ENCODE measurements at regions not wholly inside any gene's neighbourhood (a gene's known extent, or its start where the extent isn't known, plus 50 kb on each side); places are given as distances from the start of the nearest gene placed in this dataset.

- Mint-ChIP-seq H3K27ac (ENCODE audit: unreplicated experiment) (no peak overlapping the region), H3K9me3 (ENCODE audit: low read depth) (peaks cover 28% of the 10 kb centered on the region), H3K4me1 (ENCODE audit: low read depth) (no peaks in the 10 kb centered on the region), H3K36me3 (ENCODE audit: low read depth) (no peaks in the 10 kb centered on the region), H3K27me3 (ENCODE audit: low read depth) (no peaks in the 10 kb centered on the region), H3K4me3 (ENCODE audit: unreplicated experiment) (no peak overlapping the region)
- DNase-seq (ENCODE audit: low spot score), result no peak
- TF ChIP-seq CTCF (IDR thresholded peaks at IDR 0.05), result no peak
Observed at GRCh38 chr16:17839272-17839671, 368.5 kb upstream of the XYLT1 start.

GRCh38 chr16:17836868-17837602, 366.3 kb upstream of the XYLT1 start:
- DNase-seq (ENCODE audit: low spot score), result no peak
- no peaks in the 10 kb centered on the region for H3K4me1 Mint-ChIP-seq (ENCODE audit: low read depth)
- no peak overlapping the region for H3K4me3 Mint-ChIP-seq (ENCODE audit: unreplicated experiment)
- peaks cover 19% of the 10 kb centered on the region for H3K9me3 Mint-ChIP-seq (ENCODE audit: low read depth)
- no peaks in the 10 kb centered on the region for H3K36me3 Mint-ChIP-seq (ENCODE audit: low read depth)
- no peak overlapping the region for H3K27ac Mint-ChIP-seq (ENCODE audit: unreplicated experiment)
- H3K27me3 Mint-ChIP-seq (ENCODE audit: low read depth), result no peaks in the 10 kb centered on the region
- no peak for TF ChIP-seq CTCF (IDR thresholded peaks at IDR 0.05)

- Mint-ChIP-seq H3K9me3 (ENCODE audit: low read depth) (peaks cover 8% of the 10 kb centered on the region), H3K27ac (ENCODE audit: unreplicated experiment) (no peak overlapping the region), H3K4me1 (ENCODE audit: low read depth) (no peaks in the 10 kb centered on the region), H3K36me3 (ENCODE audit: low read depth) (no peaks in the 10 kb centered on the region), H3K4me3 (ENCODE audit: unreplicated experiment) (no peak overlapping the region), H3K27me3 (ENCODE audit: low read depth) (no peaks in the 10 kb centered on the region)
- TF ChIP-seq CTCF (IDR thresholded peaks at IDR 0.05), result no peak
- no peak for DNase-seq (ENCODE audit: low spot score)
Observed at GRCh38 chr16:17835118-17835876, 364.5 kb upstream of the XYLT1 start.

- no peak for DNase-seq (ENCODE audit: low spot score)
- Mint-ChIP-seq H3K4me3 (ENCODE audit: unreplicated experiment) (no peak overlapping the region), H3K27ac (ENCODE audit: unreplicated experiment) (no peak overlapping the region), H3K4me1 (ENCODE audit: low read depth) (no peaks in the 10 kb centered on the region), H3K27me3 (ENCODE audit: low read depth) (no peaks in the 10 kb centered on the region), H3K36me3 (ENCODE audit: low read depth) (no peaks in the 10 kb centered on the region), H3K9me3 (ENCODE audit: low read depth) (no peaks in the 10 kb centered on the region)
- TF ChIP-seq CTCF (IDR thresholded peaks at IDR 0.05), result no peak
Observed at GRCh38 chr16:17832738-17833137, 362.0 kb upstream of the XYLT1 start.

GRCh38 chr16:17831330-17831729, 360.6 kb upstream of the XYLT1 start:
- Mint-ChIP-seq H3K36me3 (ENCODE audit: low read depth) (no peaks in the 10 kb centered on the region), H3K9me3 (ENCODE audit: low read depth) (no peaks in the 10 kb centered on the region), H3K27ac (ENCODE audit: unreplicated experiment) (no peak overlapping the region), H3K4me1 (ENCODE audit: low read depth) (no peaks in the 10 kb centered on the region), H3K27me3 (ENCODE audit: low read depth) (no peaks in the 10 kb centered on the region), H3K4me3 (ENCODE audit: unreplicated experiment) (no peak overlapping the region)
- no peak for DNase-seq (ENCODE audit: low spot score)
- no peak for TF ChIP-seq CTCF (IDR thresholded peaks at IDR 0.05)
